ENCODE measurements at regions not wholly inside any gene's neighbourhood (a gene's known extent, or its start where the extent isn't known, plus 50 kb on each side); places are given as distances from the start of the nearest gene placed in this dataset.
"Not testable (repeated sequence)": the region's sequence is repeated elsewhere in the genome, so short reads cannot be mapped to it uniquely, and the experiment has no call there.

DNA sequence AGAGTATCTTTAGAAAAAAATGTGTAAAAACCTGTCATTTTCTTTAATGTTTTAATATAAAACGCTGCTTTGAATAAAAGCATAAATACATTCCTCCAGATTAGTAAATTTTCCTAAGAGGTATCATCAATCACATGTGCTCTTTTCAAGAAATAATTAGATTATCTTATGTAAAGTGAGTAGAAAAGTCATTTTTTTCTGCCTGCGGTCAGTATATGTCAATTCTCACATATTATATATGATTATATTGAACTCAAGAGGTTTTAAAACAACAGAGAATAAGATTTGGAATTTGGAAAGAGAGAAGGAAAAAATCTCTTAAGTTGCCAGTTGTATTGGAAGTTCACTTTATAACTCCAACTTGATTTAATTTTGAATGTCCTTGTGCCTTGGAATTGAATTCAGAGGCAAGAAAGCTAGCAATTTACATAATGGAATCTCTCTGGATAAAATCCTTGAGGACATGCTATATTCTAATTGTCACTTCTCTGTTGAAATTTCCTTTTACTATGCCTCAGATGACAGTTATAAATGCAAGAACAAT is 740.1 kb upstream of the SPRY2 start:
- no peak for DNase-seq

DNA sequence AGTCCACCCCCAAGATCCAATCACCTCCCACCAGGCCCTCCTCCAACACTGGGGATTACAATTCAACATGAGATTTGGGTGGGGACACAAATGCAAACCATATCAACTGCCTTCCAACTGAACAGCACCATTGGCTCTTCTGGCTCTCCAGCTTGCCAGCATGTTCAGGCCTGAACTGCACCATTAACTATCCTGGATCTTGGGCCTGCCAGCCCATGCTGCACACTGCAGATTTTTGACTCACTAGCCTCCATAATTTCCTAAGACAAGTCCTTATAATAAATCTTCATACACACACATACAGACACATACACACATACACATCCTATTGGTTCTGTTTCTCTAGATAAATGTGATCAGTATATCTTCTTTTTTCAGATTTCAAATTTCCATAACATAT is 737.1 kb upstream of the SPRY2 start:
- DNase-seq, result no peak

DNA sequence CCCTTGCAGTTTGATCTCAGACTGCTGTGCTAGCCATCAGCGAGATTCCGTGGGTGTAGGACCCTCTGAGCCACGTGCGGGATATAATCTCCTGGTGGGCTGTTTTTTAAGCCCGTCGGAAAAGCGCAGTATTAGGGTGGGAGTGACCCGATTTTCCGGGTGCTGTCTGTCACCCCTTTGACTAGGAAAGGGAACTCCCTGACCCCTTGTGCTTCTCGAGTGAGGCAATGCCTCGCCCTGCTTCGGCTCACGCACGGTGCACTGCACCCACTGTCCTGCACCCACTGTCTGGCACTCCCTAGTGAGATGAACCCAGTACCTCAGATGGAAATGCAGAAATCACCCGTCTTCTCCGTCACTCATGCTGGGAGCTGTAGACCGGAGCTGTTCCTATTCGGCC is 728.9 kb upstream of the SPRY2 start:
- DNase-seq, result not testable (repeated sequence)

DNA sequence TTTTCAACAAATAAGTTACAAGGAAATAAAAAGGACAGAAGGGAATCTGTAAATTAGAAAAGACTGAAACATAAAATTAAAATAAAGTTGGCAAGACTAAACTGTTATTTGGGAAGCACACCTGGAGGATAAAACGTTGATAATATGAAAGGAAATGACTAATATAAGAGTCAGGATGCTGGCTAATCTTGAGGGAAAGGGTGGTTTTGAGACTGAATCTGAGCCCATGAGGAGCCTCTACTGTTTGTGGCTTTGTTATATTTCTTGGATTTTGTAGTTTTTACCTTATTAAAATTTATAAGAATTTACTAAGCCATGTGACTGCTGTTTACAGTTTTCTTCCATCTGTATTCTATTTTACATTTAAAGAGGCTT is 718.0 kb upstream of the SPRY2 start:
- no peak for DNase-seq

DNA sequence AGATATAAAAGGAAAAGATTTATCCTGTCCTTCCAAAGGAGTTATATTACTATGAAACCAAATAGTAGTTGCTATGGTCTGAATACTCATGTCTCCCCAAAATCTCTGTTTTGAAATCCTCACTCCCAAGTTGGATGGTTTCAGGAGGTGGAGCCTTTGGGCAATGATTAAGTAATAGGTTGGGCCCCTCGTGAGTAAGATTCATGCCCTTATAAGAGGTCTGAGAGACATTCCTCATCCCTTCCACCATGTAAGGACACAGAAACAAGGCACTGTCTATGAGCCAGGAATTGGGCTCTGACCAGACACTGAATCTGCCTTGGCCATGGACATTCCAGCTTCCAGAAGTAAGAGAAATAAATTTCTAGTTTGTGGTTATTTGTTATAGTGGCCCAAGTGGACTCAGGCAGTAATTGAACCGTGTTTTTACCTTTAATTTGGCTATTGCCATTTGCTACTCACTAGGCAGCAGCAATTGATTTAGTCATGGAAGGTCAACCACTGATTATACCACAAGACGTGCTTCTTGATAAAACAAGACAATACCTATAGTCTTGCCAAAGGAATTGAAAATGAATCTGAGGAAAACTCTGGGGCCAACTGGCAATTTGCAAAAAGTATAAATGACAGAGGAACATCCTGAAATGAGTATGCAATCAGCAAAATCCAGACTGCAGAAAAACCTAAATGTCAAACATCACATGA is 717.4 kb upstream of the SPRY2 start:
- DNase-seq, result no peak

DNA sequence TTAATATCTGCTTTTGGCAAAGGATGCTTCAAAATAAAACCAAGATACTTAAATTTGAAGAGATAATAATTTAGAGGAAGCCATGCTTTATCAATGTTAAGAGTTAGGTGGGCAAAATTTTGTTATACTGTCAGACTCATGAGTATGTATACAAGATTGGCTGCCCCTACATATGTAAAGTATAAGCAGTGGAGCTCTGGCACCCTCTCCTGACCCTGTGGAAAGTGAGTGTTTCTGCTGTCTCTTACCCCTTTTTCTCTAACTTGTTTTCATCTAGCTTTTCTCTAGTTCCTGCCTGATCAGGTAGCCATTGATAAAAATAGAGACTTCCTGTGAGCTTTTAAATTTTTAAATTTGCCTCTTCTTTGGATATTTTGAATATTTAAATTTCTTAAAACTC is 710.9 kb upstream of the SPRY2 start:
- DNase-seq, result no peak

DNA sequence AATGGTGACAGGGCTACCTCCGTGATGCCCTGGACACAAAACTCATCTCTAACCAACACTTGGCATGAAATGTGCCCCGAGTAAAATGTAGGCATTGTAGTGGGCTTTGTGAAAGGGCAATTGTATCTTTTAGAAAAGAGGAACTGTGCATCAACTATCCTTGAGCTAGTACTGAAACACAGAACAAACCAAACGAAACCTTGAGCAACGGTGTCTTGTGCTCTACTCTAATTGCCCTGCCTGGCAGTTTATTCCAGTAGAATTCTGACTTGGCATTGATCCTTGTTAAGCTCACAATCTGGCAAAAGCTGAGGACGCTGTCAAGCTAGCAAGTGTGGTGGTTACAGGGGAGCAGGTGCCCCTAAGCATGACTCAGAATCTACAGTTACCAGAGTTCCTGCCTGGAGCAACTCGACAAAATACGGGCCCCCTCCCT is 707.1 kb upstream of the SPRY2 start:
- DNase-seq, result no peak

DNA sequence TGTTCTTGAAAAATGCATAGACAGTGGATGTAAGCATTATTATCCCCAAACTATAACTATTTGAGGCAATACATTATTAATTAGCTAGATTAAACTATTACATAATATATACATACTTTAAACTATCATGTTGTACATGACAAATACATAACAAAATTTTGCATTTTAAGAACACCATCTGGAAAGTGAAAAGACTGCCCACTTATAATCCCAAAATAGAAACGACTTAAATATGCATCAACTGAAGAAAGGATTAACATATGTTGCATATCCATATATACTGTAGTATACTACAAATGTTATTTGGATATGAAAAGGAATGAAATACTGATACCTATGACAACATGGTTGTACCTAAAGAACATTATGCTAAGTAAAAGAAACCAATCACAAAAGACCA is 700.8 kb upstream of the SPRY2 start:
- DNase-seq, result no peak

DNA sequence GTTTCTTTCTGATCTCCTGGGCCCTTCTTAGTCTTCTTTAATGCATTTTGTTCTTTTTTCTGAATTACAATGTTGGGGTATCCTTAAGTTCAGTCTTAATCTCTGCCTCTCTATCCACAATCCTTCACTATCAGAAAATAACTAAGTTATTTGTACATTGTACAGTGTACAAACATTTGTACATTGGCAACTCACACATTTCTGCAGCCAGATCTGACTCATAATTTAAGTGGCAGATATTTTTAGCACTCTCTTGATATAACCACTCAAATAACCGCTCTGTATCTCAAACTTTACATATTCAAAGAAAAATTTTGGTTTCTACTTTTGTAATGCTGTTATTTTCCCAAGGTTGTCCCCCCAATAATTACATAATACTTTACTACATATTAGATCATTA is 691.1 kb upstream of the SPRY2 start:
- no peak for DNase-seq

DNA sequence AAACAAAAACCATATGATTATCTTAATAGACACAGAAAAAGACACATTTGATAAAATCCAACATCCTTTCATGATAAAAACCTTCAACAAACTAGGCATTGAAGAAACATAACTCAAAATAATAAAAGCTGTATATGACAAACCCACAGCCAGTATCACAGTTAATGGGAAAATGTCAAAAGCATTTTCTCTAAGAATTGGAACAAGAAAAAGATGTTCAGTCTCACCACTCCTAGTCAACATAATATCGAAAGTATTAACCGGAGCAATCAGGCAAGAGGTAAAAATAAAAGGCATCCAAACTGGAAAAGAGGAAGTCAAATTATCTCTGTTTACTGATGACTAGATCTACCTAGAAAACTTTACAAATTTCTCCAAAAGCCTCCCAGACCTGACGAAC is 684.2 kb upstream of the SPRY2 start:
- no peak for DNase-seq

DNA sequence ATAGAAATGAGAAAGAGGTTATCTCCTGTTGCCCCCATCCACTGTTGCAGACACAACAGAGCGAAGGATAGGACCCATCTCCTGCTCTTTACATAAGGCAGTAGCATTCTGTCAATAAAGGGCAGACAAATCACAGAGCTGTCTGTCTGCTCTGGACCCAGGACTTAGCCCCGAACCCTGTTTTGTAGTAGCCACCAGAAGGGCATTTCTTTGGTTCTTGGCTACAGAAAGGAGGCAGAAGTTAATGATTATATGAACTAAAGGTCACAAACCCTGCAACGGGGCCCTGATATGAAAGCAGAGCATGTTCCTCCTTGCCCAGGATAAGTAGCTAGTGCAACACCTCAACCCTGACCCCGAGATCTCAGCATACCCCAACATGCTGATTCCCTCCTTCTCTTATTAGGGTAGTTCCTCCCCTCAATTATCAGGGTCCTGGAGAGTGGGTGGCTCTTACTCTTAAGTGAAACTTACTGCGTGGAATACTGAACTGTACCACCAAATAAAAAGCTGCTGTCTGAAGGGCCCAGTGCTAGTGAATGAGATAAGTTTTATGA is 680.4 kb upstream of the SPRY2 start:
- no peak for DNase-seq

DNA sequence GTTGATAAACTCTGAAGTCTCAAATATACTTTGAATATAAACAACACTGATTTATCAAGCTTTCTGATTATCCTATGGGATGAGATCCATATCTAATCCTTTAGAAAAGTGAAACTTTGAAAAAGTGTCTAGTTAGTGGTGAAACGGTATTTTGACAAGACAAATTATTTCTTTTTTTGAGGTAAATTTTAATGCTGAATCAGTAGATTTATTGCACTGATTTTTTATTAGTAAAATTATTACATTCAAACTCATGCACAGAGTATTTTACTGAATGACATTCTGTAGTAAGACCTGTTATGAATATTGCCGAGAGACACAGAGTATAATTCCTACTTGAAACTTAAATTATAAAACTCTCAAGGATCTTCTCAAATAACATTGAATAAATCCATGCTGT is 679.1 kb upstream of the SPRY2 start:
- DNase-seq, result no peak

DNA sequence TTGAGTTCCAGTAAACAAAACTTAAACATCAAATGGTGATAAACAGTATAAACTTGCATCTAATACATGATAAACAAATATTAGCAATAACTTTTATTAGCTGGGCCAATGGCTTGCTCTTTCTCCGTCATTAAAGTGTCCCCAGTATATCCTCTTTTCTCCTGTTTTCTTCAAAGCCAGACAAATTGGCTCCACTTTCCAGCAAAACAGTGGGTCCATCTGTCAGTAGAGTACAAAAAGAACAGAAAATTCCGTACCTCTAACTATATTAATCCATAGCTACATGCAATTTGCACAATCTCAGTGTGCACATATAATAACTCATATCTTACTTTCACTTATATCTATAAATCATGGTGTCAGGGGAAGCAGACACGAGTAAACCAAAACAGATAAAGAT is 678.0 kb upstream of the SPRY2 start:
- no peak for DNase-seq

DNA sequence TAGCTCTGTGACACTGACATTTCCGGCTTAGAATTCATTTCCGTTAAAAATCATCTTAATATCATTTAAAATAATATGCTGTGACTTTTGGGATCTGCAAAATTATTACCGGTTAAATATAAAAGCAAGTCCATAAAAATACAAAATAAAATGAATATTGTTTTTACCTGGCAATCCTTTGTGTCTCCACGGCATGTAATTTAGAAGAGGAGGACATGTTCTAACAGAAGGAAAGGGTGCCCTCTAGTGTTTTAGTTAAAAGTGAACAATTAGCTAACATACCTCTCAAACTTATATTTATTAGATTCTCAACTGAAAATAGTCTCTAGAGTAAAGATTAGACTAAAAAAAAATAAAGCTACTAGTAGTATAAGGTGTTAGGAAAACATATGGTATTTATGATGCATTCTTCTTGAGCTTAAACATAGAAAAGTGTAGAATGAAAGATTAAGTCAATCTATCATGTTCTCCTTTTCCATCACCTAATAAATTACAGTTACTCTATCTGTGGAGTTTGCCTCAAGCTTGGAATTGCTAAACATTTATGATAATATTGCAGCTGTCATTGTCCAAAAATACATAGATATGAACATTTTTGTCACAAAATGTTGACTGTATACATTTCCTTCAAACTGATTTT is 676.7 kb upstream of the SPRY2 start:
- peak in 1 of 5 donors; percentile 2 for DNase-seq

DNA sequence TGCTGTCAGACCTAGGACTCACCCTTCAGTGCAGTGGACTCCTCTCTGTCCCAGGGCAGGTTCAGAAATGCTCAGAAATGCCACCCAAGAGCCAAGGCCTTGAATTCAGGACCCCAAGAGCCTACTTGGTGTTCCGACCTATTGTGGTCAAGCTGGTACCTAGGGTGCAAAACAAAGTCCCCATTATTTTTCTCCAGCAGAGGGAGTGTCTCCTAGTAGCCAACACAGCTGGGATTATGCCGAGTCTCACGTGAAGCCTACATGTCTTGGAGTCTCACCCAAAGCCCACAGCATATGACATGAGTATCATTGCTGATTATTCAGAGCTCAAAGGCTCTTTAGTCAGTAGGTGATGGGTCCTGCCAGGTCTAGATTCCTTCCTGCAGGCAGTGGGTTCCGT is 671.1 kb upstream of the SPRY2 start:
- no peak for DNase-seq

DNA sequence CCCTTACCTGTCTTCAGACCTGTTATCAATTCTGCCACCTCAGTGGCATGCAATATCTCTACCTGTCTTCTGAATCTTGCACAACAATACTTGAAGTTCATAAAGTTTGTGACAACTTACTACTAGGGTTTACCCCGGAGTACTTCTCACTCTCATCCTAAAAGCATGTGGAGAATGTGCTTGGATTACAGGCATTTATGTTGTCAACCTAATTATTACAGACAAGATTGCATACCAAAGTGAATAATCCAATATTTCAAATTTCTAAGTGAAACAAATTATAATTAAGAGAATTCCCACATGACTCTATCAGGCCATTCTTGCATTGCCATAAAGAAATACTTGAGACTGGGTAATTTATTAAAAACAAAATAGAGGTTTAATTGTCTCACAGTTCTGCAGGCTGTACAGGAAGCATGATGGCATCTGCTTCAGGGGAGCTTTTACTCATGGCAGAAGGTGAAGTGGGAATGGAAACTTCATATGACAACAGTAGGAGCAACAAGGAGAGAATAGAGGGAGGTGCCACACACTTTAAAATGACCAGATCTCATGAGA is 661.0 kb upstream of the SPRY2 start:
- DNase-seq, result no peak

DNA sequence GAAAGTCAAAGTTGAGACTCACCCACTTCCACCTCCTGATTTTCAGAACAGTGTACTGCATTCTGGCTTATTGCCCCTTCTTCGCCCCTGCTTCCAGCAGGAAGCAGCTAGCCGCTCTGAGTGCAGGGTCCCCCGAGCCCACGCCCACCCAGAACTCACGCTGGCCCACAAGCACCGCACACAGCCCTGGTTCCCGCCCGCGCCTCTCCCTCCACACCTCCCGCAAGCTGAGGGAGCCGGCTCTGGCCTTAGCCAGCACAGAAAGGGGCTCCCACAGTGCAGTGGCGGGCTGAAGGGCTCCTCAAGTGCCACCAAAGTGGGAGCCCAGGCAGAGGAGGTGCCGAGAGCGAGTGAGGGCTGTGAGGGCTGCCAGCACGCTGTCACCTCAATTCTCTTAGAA is 657.7 kb upstream of the SPRY2 start:
- DNase-seq, result not testable (repeated sequence)

DNA sequence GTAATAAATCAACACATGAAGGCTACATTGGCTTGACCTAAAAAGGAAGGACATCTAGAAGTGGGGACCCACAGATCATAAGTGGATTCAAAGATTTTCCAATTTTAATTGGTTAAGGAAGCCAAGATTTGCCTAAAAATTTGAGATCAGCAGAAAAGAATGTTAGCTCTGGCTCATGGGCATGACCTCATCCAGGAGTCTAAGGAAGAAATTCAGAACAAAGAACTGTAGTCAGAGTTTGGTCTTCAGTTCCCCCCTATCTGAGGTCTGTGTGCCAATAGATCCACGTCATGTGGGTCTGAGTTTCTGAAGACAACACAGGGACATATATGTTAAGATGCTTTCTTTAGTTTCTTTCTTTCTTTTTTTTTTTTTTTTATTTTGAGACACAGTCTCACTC is 648.8 kb upstream of the SPRY2 start:
- DNase-seq, result no peak

DNA sequence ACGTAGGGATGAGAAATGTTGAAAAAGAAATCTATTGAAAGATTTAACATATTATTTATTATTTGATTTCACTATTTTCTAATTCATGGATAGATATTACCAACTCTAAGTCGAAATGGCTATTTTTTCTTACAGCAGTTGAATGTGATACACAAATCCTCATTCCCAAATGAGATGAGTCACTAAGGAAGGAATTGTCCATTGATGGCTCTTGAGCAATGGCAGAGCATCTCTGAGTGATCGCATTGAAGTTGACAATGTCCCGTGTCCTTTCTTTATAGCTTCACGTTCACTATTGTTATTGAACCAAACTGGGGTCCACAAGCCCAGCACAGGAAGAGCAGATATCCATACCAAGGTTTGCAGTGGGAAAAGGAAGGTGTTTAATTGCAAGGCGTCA is 648.3 kb upstream of the SPRY2 start:
- DNase-seq, result no peak

DNA sequence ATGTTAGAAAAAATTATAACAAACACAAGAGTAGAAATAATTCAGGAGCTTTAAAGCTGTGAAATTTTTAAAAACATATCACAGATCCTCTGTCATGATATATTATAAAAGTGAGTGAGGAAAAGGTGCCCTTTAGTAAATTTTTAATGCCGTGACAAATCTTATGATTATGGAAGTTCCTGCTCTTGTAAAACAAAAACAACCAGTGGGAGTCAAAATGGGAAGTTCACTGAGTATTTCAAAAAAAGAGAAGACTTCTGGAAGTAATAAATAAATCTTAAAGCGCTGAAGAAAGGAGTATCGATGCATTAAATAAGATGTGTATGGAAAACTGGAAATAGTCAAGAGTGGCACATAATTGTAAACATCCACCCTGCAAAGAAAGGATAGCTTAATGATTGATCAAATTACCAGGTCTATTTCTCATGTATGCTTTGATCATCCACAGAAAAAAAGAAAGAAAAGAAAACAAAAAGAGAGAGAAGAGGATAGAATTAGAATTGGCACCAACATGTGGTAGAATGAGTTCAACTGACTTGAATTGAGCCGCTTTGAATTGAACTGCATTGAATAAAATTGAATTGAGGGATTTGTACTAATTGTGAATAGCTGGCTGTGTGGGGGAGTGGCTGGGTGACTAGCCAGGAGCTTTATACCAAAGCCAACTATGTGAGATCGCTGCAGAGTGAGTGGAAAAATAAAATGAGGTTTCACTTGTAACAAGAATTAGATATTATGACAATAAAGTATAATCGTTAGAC is 647.6 kb upstream of the SPRY2 start:
- no peak for DNase-seq

DNA sequence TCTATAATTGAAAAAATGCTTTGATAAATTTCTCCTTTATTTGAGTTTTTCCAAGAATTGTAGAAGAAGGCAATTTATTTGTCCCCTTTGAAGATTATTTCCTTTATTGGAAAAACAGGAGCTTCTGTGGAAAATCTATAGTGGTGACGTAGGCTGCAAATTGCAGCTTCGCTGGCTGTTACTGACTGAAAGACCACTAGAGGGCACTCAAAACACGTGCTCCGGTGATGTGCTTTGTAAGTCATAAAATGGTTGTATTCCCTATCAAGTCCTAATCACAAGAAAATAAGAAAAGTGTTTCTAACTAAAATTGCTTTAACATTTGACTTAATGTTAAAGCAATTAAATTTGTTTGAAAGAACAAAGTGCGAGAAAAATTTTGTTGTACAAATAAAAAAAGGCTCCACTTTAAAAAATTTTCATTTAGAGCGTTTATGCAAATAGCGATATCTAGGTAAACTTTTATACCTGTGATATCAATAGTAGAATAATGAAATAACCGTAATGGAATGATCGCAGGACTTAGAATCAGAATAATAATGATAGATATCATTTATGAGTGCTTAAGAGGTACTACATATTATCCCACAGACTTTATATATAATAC is 638.2 kb upstream of the SPRY2 start:
- DNase-seq, result peak in 1 of 5 donors; percentile 29

DNA sequence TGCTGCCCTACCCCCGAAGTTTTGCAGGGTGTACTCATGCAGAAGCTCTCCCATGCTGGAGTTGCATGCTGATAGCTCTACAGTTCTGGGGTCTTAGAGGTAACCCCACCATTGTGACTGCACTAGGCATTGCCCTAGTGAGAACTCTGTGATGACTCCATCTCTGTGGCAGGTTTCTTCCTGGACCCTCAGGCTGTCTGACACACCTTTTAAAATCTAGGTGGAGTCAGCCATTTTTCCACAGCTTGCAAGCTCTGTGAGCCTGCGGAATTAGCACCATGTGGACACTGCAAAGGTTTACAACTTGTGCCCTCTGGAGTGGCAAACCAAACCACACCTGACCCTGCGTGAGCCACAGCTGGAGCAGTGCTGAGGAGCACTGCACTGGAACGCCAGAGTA is 636.2 kb upstream of the SPRY2 start:
- DNase-seq, result no peak

DNA sequence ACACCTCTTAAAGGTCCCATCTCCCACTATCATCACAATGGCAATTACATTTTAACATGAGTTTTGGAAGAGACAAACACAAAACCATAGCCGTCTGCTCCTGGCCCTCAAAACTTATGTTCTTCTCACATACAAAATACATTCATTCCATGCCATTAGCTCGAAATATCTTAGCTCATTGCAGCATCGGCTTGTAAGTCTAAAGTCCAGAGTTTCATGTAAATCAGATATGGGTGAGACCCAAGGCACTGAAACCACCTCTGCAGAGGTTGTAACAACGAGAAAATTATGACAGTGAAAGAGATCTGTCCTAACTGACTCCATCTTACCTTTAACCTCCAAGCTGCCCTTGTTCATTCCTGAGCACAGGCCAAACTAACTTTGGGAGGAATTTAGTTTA is 635.0 kb upstream of the SPRY2 start:
- no peak for DNase-seq

Data from T-helper 1 cell (primary cell).